Loucy (cell line): ENCODE measurements at regions not wholly inside any gene's neighbourhood (a gene's known extent, or its start where the extent isn't known, plus 50 kb on each side); places are given as distances from the start of the nearest gene placed in this dataset.

ENCODE experiments used
- EZH2phosphoT487 ChIP-seq: fragments of 200-600 bp; IDR thresholded peaks from 2 replicates; pipeline ENCODE4 v1.6.1; 2018; ENCODE audit warnings: antibody characterized with exemption, mild to moderate bottlenecking, moderate library complexity, borderline replicate concordance
- TF ChIP-seq, protein P1 (sequence below): fragments of 200-600 bp; sonication (generic); conservative IDR thresholded peaks from 2 replicates; pipeline ENCODE4 v1.5.1; 2014; ENCODE audit warnings: mild to moderate bottlenecking, antibody characterized with exemption, low read length

GRCh38 chr2:31784868-31785267 is 204.1 kb upstream of the SRD5A2 start:
- no peak for TF ChIP-seq EZH2phosphoT487
- TF ChIP-seq, protein P1, sequence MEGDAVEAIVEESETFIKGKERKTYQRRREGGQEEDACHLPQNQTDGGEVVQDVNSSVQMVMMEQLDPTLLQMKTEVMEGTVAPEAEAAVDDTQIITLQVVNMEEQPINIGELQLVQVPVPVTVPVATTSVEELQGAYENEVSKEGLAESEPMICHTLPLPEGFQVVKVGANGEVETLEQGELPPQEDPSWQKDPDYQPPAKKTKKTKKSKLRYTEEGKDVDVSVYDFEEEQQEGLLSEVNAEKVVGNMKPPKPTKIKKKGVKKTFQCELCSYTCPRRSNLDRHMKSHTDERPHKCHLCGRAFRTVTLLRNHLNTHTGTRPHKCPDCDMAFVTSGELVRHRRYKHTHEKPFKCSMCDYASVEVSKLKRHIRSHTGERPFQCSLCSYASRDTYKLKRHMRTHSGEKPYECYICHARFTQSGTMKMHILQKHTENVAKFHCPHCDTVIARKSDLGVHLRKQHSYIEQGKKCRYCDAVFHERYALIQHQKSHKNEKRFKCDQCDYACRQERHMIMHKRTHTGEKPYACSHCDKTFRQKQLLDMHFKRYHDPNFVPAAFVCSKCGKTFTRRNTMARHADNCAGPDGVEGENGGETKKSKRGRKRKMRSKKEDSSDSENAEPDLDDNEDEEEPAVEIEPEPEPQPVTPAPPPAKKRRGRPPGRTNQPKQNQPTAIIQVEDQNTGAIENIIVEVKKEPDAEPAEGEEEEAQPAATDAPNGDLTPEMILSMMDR = no peak
